Lower leg skin (tissue), 3 donors: ENCODE measurements at regions not wholly inside any gene's neighbourhood (a gene's known extent, or its start where the extent isn't known, plus 50 kb on each side); places are given as distances from the start of the nearest gene placed in this dataset.

Experiments
- CTCF ChIP-seq, 3 donors: fragments of 450-650 bp; IDR thresholded peaks; one replicate each; pipeline ENCODE4 v1.5.1; 2016; ENCODE audit warnings: antibody characterized with exemption in 3 of 3, mild to moderate bottlenecking in 3 of 3, moderate library complexity in 2 of 3
- POLR2A ChIP-seq, 2 donors: fragments of 450-650 bp; IDR thresholded peaks; one replicate each; pipeline ENCODE4 v1.6.1; 2016 to 2017; ENCODE audit warnings: antibody characterized with exemption in 2 of 2, mild to moderate bottlenecking in 1 of 2, moderate library complexity in 1 of 2

- TF ChIP-seq POLR2A (IDR thresholded peaks at IDR 0.05): no peak
- TF ChIP-seq CTCF (IDR thresholded peaks at IDR 0.05): no peak
These were observed 301.3 kb upstream of the NR2F2 start for GRCh38 chr15:96029172-96029571.
